Suprapubic skin (tissue), 4 donors: ENCODE measurements at regions not wholly inside any gene's neighbourhood (a gene's known extent, or its start where the extent isn't known, plus 50 kb on each side); places are given as distances from the start of the nearest gene placed in this dataset.

Source experiments
- DNase-seq, 2 donors: peaks; one replicate each; pipeline ENCODE4 v3.0.0-alpha.2; 2019; ENCODE audit warnings: low spot score in 2 of 2
- H3K27ac ChIP-seq: fragments of 200-600 bp; sonication (generic); one replicate; pipeline ENCODE4 v1.5.1; 2019
- H3K27me3 ChIP-seq: fragments of 200-600 bp; sonication (generic); one replicate; pipeline ENCODE4 v1.5.1; 2019
- H3K36me3 ChIP-seq: fragments of 200-600 bp; sonication (generic); one replicate; pipeline ENCODE4 v1.5.1; 2019
- H3K4me1 ChIP-seq: fragments of 200-600 bp; sonication (generic); one replicate; pipeline ENCODE4 v1.5.1; 2019
- H3K4me3 ChIP-seq: fragments of 200-600 bp; sonication (generic); one replicate; pipeline ENCODE4 v1.5.1; 2019; ENCODE audit warnings: mild to moderate bottlenecking
- H3K9me3 ChIP-seq: fragments of 200-600 bp; sonication (generic); one replicate; pipeline ENCODE4 v1.5.1; 2019
- CTCF ChIP-seq, 2 donors: fragments of 200-600 bp in 1 of 2; fragments of 450-650 bp in 1 of 2; sonication (generic) in 1 of 2; IDR thresholded peaks; one replicate each; pipeline ENCODE4 v1.5.1; 2016 to 2019; ENCODE audit warnings: antibody characterized with exemption in 2 of 2, mild to moderate bottlenecking in 1 of 2, moderate library complexity in 1 of 2
- EP300 ChIP-seq: sonication (generic); formaldehyde crosslinking; IDR thresholded peaks from one replicate; pipeline ENCODE4 v1.6.1; 2017; ENCODE audit warnings: antibody characterized with exemption
- POLR2A ChIP-seq, 2 donors: fragments of 450-650 bp; IDR thresholded peaks; one replicate each; pipeline ENCODE4 v1.6.1; 2017; ENCODE audit warnings: antibody characterized with exemption in 2 of 2, mild to moderate bottlenecking in 2 of 2, moderate library complexity in 2 of 2
- POLR2AphosphoS5 ChIP-seq, 3 donors: sonication (generic); formaldehyde crosslinking; IDR thresholded peaks; one replicate each; pipeline ENCODE4 v1.6.1; 2017; ENCODE audit warnings: antibody characterized with exemption in 3 of 3
- WGBS: methylation state at CpG from one replicate; pipeline ENCODE4 v1.1.5; 2018; 5-methylcytosine and 5-hydroxymethylcytosine counted together

DNA sequence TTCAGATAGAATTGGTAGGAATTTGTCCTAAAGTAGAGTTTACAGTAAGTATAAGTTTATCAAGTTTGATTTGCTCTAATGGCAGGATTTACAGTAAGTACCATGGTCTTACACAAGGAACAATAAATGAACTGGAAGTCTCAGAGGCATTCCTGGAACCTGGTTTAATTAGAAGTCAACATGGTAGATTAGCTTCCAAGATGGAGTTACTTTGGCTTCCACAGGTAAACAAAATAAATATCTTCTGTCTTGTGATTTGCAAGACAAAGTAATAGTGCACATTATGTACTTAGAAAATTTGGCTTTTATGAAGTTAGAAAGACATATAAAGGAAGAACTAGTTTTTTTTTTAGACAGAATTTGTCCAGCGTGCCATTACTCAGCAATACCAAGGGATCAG is 190.7 kb downstream of the GLUD2 start:
- no peak overlapping the region for H3K27ac ChIP-seq
- no peaks in the 10 kb centered on the region for H3K36me3 ChIP-seq
- no peak for TF ChIP-seq POLR2A (IDR thresholded peaks at IDR 0.05)
- no peak for TF ChIP-seq POLR2AphosphoS5 (IDR thresholded peaks at IDR 0.05)
- no peak for TF ChIP-seq CTCF (IDR thresholded peaks at IDR 0.05)
- no peak for TF ChIP-seq EP300
- H3K4me3 ChIP-seq: no peak overlapping the region
- WGBS: 71% methylated on average over 1 of the region's 1 CpG
- no peaks in the 10 kb centered on the region for H3K27me3 ChIP-seq
- no peaks in the 10 kb centered on the region for H3K4me1 ChIP-seq
- DNase-seq: no peak
- no peaks in the 10 kb centered on the region for H3K9me3 ChIP-seq

DNA sequence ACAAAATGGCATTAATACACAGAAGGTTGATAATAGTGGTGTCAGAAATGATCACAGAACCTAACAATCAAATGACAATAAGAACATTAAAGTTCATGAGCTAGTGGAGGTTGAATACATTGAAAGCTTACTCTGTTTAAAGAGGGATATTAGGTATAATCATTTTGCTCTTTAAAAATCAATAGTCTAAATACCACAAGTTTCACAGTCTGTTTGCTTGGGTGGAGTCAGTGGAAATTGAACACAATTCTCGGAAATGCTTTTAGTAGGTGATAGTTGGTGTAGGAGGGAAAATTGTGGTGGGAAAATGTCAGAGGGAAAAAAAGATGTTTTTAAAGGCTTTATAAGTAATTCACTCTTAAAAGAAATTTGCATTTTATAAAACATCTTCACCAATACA is 197.1 kb downstream of the GLUD2 start:
- no peak for DNase-seq
- Histone ChIP-seq H3K9me3 (no peaks in the 10 kb centered on the region), H3K4me3 (no peak overlapping the region), H3K36me3 (no peaks in the 10 kb centered on the region), H3K4me1 (no peaks in the 10 kb centered on the region), H3K27ac (no peak overlapping the region), H3K27me3 (no peaks in the 10 kb centered on the region)
- TF ChIP-seq EP300: no peak
- no peak for TF ChIP-seq POLR2A (IDR thresholded peaks at IDR 0.05)
- TF ChIP-seq CTCF (IDR thresholded peaks at IDR 0.05): no peak
- TF ChIP-seq POLR2AphosphoS5 (IDR thresholded peaks at IDR 0.05): no peak
- WGBS: 82% methylated on average over 1 of the region's 1 CpG

GRCh38 chrX:121245763-121246162 is 198.4 kb downstream of the GLUD2 start:
- Histone ChIP-seq H3K4me3 (no peak overlapping the region), H3K27ac (no peak overlapping the region), H3K9me3 (no peaks in the 10 kb centered on the region), H3K27me3 (no peaks in the 10 kb centered on the region), H3K36me3 (no peaks in the 10 kb centered on the region), H3K4me1 (no peaks in the 10 kb centered on the region)
- TF ChIP-seq POLR2A (IDR thresholded peaks at IDR 0.05): no peak
- TF ChIP-seq POLR2AphosphoS5 (IDR thresholded peaks at IDR 0.05): no peak
- TF ChIP-seq CTCF (IDR thresholded peaks at IDR 0.05): no peak
- TF ChIP-seq EP300: no peak
- DNase-seq: no peak

- 75% methylated on average over 3 of the region's 4 CpGs for WGBS
- DNase-seq: no peak
- Histone ChIP-seq H3K4me3 (no peak overlapping the region), H3K9me3 (no peaks in the 10 kb centered on the region), H3K27ac (no peak overlapping the region), H3K4me1 (no peaks in the 10 kb centered on the region), H3K27me3 (no peaks in the 10 kb centered on the region), H3K36me3 (no peaks in the 10 kb centered on the region)
- TF ChIP-seq POLR2A (IDR thresholded peaks at IDR 0.05) (no peak), EP300 (no peak), CTCF (IDR thresholded peaks at IDR 0.05) (no peak), POLR2AphosphoS5 (IDR thresholded peaks at IDR 0.05) (no peak)
Observed at GRCh38 chrX:121254336-121254735, 206.9 kb downstream of the GLUD2 start.

DNA sequence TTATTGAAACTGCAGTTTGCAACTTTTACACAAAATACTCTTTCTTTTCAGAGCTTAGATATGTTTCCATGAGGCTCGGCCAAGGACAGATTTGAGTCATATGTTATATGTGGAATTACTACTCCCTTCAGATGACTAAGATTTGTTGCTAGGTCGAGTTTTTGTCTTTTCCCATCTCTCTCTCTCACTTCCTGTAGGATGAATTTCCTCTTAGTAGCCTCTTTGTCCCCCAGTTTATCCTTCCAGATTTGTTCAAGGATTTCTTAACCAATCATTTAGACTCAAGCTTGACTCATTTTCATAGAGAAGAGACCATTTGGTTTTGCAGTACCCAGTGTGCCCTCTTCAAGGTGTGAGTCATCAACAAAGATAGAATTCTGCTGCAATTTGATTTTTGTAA is 209.2 kb downstream of the GLUD2 start:
- TF ChIP-seq POLR2A (IDR thresholded peaks at IDR 0.05) (no peak), CTCF (IDR thresholded peaks at IDR 0.05) (no peak)
- Histone ChIP-seq H3K27me3 (no peaks in the 10 kb centered on the region), H3K9me3 (no peaks in the 10 kb centered on the region), H3K4me3 (no peak overlapping the region), H3K36me3 (no peaks in the 10 kb centered on the region), H3K27ac (no peak overlapping the region), H3K4me1 (no peaks in the 10 kb centered on the region)
- 28% methylated on average over 2 of the region's 2 CpGs for WGBS
- DNase-seq: no peak
